Activated B cell treated with CpG ODN at 0.5 μM for 24 hours (primary cell): ENCODE measurements at regions not wholly inside any gene's neighbourhood (a gene's known extent, or its start where the extent isn't known, plus 50 kb on each side); places are given as distances from the start of the nearest gene placed in this dataset.

Experiments used
- ATAC-seq: fragments of 200-7000 bp; cut with Tn5 transposase; one replicate; pipeline ENCODE4 v1.10.0; 2021; ENCODE audit warnings: low read depth, mild to moderate bottlenecking, moderate library complexity
- CTCF ChIA-PET: fragments of 350-600 bp; sonication (Branson Sonifier 250); formaldehyde crosslinking; loops from one replicate; lab custom pipeline; 2021; ENCODE audit warnings: antibody characterized with exemption; lab: Charles Lee
- POLR2A ChIA-PET: fragments of 350-600 bp; sonication (Branson Sonifier 250); formaldehyde crosslinking; loops from one replicate; lab custom pipeline; 2021; ENCODE audit warnings: antibody characterized with exemption; lab: Charles Lee
- DNase-seq: peaks from one replicate; pipeline ENCODE4 v3.0.0; 2022
- H3K27ac Mint-ChIP-seq: one replicate; pipeline ENCODE4 v1.8.0; 2020; ENCODE audit warnings: mixed read lengths
- H3K27me3 Mint-ChIP-seq: one replicate; pipeline ENCODE4 v1.8.0; 2021; ENCODE audit warnings: mixed read lengths
- H3K36me3 Mint-ChIP-seq: one replicate; pipeline ENCODE4 v1.8.0; 2021; ENCODE audit warnings: low read depth, mixed read lengths
- H3K4me1 Mint-ChIP-seq: one replicate; pipeline ENCODE4 v1.8.0; 2021; ENCODE audit warnings: mixed read lengths
- H3K4me3 Mint-ChIP-seq: one replicate; pipeline ENCODE4 v1.8.0; 2020; ENCODE audit warnings: mild to moderate bottlenecking, mixed read lengths
- H3K9me3 Mint-ChIP-seq: one replicate; pipeline ENCODE4 v1.8.0; 2020; ENCODE audit warnings: mixed read lengths
- CTCF ChIP-seq: fragments of 200-600 bp; IDR thresholded peaks from one replicate; pipeline ENCODE4 v1.8.0; 2022; ENCODE audit warnings: antibody characterized with exemption, mild to moderate bottlenecking
- intact Hi-C: fragments of 100-400 bp; cut with micrococcal nuclease; formaldehyde crosslinking; loops from one replicate; pipeline ENCODE4 v1.15.1; 2024

GRCh38 chr15:38687340-38687739 lies 122.7 kb upstream of the RASGRP1 start:
- no peak overlapping the region for H3K4me3 Mint-ChIP-seq
- H3K27me3 Mint-ChIP-seq, result no peaks in the 10 kb centered on the region
- no peak for TF ChIP-seq CTCF
- H3K4me1 Mint-ChIP-seq, result peaks cover 27% of the 10 kb centered on the region
- ATAC-seq (no peak), DNase-seq (no peak)
- no peak overlapping the region for H3K27ac Mint-ChIP-seq
- H3K9me3 Mint-ChIP-seq, result no peaks in the 10 kb centered on the region
- intact Hi-C loops, result no loop called here
- POLR2A ChIA-PET, result interaction anchor here (0.6 to 5.6 kb wide), 3 partner anchors 122 to 436 kb away, joined by 5 to 135 read pairs (median 7); partner anchors contain the start of genes FAM98B and RASGRP1
- CTCF ChIA-PET, result interaction anchor here (0.6 to 8.8 kb wide), 10 partner anchors 8 to 1083 kb away, joined by 3 to 138 read pairs (median 10); partner anchors contain the start of genes FAM98B and RASGRP1
- no peaks in the 10 kb centered on the region for H3K36me3 Mint-ChIP-seq

GRCh38 chr15:38687775-38688495 lies 123.3 kb upstream of the RASGRP1 start:
- DNase-seq (no peak), ATAC-seq (no peak)
- Mint-ChIP-seq H3K9me3 (no peaks in the 10 kb centered on the region), H3K4me1 (peaks cover 21% of the 10 kb centered on the region), H3K27me3 (no peaks in the 10 kb centered on the region), H3K36me3 (no peaks in the 10 kb centered on the region), H3K27ac (no peak overlapping the region), H3K4me3 (no peak overlapping the region)
- POLR2A ChIA-PET, result interaction anchor here (0.6 to 5.6 kb wide), 3 partner anchors 123 to 437 kb away, joined by 5 to 135 read pairs (median 7); partner anchors contain the start of genes FAM98B and RASGRP1
- no peak for TF ChIP-seq CTCF
- CTCF ChIA-PET, result interaction anchor here (0.6 to 8.8 kb wide), 12 partner anchors 8 to 1083 kb away, joined by 3 to 138 read pairs (median 8); partner anchors contain the start of genes FAM98B and RASGRP1
- intact Hi-C loops, result no loop called here

GRCh38 chr15:38688761-38689160 lies 124.1 kb upstream of the RASGRP1 start:
- intact Hi-C loops, result no loop called here
- Mint-ChIP-seq H3K4me1 (peaks cover 14% of the 10 kb centered on the region), H3K36me3 (no peaks in the 10 kb centered on the region), H3K4me3 (no peak overlapping the region), H3K27me3 (no peaks in the 10 kb centered on the region), H3K27ac (peak overlapping the region; percentile 15), H3K9me3 (no peaks in the 10 kb centered on the region)
- ChIA-PET POLR2A (interaction anchor here (0.9 to 3.0 kb wide), 2 partner anchors 125 to 235 kb away, joined by 3 to 7 read pairs; partner anchors contain the start of genes FAM98B and RASGRP1), CTCF (interaction anchor here (1.1 to 8.8 kb wide), 9 partner anchors 11 to 620 kb away, joined by 3 to 138 read pairs (median 8); partner anchors contain the start of genes FAM98B and RASGRP1)
- no peak for ATAC-seq
- no peak for TF ChIP-seq CTCF
- DNase-seq, result no peak

- no peak for ATAC-seq
- CTCF ChIA-PET, result interaction anchor here (1.0 to 8.8 kb wide), 17 partner anchors 11 to 254 kb away, joined by 3 to 138 read pairs (median 7); partner anchors contain the start of genes FAM98B and RASGRP1
Measured at GRCh38 chr15:38689522-38689921, 124.9 kb upstream of the RASGRP1 start.

More at GRCh38 chr15:38689522-38689921, 124.9 kb upstream of the RASGRP1 start:
- H3K27me3 Mint-ChIP-seq, result no peaks in the 10 kb centered on the region
- no peak overlapping the region for H3K27ac Mint-ChIP-seq
- no peak for TF ChIP-seq CTCF
- peaks cover 14% of the 10 kb centered on the region for H3K4me1 Mint-ChIP-seq
- DNase-seq, result no peak
- intact Hi-C loops, result no loop called here
- POLR2A ChIA-PET, result interaction anchor here (1.2 to 3.1 kb wide), 3 partner anchors 16 to 235 kb away, joined by 3 to 11 read pairs (median 7); partner anchors contain the start of genes FAM98B and RASGRP1
- no peak overlapping the region for H3K4me3 Mint-ChIP-seq
- H3K36me3 Mint-ChIP-seq, result no peaks in the 10 kb centered on the region
- no peaks in the 10 kb centered on the region for H3K9me3 Mint-ChIP-seq
